Posterior cingulate gyrus (tissue), 11 donors: ENCODE measurements at regions not wholly inside any gene's neighbourhood (a gene's known extent, or its start where the extent isn't known, plus 50 kb on each side); places are given as distances from the start of the nearest gene placed in this dataset.
"Not testable (repeated sequence)": the region's sequence is repeated elsewhere in the genome, so short reads cannot be mapped to it uniquely, and the experiment has no call there.

Experiments
- DNase-seq, 10 donors: peaks; one replicate each; pipeline versions ENCODE4 v3.0.0 to v3.0.0-alpha.2; 2020 to 2021; ENCODE audit warnings: mixed read lengths in 3 of 10
- intact Hi-C: fragments of 100-400 bp; cut with DNase I; formaldehyde crosslinking; loops from one replicate; pipeline ENCODE4 v1.15.1; 2023

DNA sequence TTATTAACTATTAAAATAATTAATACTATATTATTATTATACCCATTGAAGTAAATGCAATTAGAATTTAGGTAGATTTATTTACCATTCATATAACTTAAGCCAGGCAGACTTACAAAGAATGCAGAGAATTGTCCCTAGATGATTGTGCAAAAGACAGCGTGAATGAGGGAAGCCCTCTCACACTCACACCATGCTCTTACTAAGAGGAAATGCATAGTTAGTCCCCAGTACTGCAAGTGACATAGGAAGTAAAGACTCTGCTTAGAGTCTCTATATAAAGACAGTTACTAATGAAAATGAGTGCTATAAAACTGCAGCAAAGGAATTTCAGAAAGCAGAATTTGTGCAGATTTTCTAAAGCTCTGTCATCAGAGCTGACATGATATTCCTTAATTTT lies 270.4 kb downstream of the ZBBX start:
- DNase-seq = no peak
- intact Hi-C loops = no loop called here

DNA sequence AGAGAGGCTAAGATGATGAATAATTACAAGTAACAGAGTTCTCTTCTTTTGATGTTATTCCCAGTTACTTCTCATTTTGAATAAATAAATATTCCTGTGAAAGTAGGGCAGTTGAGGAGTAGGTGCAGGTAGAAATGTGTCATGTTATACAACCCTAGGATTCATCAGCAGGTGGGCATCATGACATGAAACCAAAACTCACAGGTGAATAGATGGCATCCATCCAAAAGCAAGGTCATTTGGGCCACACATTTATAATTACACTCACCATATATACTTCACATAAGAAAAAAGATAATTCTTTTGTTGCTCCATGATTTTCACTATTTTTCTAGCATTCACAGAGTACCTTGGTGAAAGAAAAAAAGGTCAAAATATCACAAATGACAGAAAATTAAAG lies 273.6 kb downstream of the ZBBX start:
- no peak for DNase-seq
- intact Hi-C loops = no loop called here

GRCh38 chr3:167102071-167102470 lies 278.0 kb downstream of the ZBBX start:
- intact Hi-C loops = no loop called here
- DNase-seq = no peak

DNA sequence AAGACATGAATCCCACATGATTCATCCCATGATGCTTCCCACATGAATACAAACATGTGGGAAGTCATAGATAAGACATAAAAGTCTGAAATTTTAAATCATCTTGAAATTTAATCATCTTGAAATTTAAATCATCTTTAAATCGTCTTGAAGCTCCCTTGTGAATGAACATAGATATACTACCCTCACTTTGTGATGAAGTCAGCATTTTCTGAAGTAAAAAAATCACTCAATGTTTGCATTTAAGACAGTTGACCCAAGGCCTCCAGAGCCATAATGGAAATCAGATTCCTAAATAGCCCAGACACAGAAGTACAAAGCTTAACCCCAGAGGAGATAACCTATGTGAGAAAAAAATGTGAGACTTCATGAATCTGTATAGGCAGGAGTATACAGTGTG lies 279.4 kb downstream of the ZBBX start:
- intact Hi-C loops = no loop called here
- DNase-seq = no peak

GRCh38 chr3:167100200-167100599 lies 279.9 kb downstream of the ZBBX start:
- no peak for DNase-seq
- intact Hi-C loops = no loop called here

DNA sequence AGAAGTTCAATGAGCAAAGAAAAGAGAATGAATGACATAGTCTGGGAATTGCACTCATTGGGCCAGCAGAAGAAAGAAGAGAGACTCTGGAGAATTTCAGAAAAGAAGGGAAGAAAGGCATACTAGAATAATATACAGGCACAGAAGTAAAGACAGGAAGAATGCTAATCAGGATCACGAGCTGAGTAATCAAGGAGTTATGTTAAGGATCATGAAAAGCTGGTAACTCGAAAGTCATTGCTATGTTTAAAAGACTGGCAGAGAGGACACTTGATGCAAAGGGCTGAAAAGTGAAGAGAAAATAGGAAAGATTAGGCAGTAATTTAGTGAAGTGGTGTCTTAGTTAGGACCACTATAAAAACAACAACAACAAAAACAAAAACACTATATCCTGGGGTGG lies 284.1 kb downstream of the ZBBX start:
- intact Hi-C loops = no loop called here
- no peak for DNase-seq

GRCh38 chr3:167094632-167095031 lies 285.5 kb downstream of the ZBBX start:
- DNase-seq = no peak
- intact Hi-C loops = no loop called here

GRCh38 chr3:167091226-167091625 lies 288.9 kb downstream of the ZBBX start:
- no peak for DNase-seq
- intact Hi-C loops = no loop called here

DNA sequence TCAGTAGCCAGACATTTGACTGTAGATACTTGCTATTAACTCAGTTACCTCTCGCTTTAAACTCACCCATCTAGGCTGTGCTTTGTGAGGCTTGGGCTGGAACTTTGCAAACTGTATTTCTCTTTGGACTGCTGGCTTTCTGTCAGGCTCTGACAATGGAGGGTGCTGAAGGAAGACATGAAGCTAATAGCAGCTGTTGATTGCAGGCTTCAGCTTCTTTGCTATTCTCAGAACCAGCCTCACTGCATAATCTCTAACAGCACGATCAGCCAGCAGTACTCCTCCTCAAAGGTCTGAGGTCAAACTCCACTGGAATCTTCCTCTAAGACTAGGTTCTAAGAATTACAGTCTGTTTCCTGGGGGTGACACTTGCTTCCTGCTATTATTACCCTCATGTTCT lies 295.6 kb downstream of the ZBBX start:
- DNase-seq = no peak
- intact Hi-C loops = no loop called here

- intact Hi-C loops = no loop called here
- DNase-seq = no peak
Measured at GRCh38 chr3:167078070-167078622, 302.0 kb downstream of the ZBBX start.

DNA sequence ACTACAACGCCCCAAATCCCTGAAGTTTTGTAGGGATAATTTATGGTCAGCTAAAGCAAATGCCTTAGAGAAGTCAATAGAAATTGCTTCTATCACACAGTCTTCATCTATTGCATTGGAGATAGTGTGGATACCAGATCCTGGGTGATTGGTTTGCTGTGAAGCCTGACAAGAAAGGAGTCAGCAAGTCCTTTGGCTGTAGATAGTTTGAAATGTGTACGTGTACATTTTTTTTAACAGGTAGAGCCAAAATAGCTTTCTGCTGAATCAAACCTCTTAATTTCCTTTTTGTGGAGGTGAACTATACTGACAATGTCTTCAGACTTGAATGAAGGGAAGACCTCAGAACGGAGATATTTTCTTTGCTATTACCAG lies 312.3 kb downstream of the ZBBX start:
- intact Hi-C loops = no loop called here
- DNase-seq = no peak

DNA sequence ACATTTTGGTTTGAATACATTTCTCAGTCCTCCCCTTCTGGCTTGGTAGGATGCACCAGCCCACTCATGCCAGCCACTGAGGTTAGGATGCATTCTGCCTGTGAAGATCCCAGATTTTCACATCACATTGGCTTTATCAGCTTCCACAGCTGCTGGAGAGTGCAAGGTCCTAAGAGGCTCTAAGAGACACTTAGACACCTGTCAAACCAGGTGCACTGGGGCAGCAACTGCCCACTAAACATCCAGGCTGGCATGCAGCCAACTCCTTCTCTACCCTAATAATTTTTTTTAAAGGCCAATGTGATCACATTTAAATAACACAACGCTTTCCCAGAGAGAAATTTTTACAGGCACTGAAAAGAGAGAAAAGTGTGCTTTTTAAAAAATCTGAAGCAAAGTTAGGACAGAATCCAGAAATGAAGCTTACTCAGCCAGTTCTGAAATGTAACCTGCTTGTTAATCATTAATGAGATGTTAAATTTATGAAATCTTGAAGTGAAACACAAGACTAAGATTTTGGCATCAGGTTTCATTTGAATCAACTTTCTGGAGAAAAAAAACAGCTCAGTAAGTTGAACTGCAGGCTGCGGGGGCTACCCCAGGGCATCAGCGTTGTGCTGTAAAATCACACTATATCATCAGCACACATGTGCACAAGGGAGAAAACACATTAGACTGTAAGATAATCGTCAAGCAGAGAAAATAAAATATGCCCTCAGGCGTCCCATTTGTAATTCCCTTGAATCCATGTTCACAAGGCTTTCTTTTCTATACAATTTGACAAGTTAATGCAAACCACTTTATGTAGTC lies 312.9 kb downstream of the ZBBX start:
- intact Hi-C loops = no loop called here
- DNase-seq = no peak

- no peak for DNase-seq
- intact Hi-C loops = no loop called here
Measured at GRCh38 chr3:167057581-167057980, 322.5 kb downstream of the ZBBX start.

DNA sequence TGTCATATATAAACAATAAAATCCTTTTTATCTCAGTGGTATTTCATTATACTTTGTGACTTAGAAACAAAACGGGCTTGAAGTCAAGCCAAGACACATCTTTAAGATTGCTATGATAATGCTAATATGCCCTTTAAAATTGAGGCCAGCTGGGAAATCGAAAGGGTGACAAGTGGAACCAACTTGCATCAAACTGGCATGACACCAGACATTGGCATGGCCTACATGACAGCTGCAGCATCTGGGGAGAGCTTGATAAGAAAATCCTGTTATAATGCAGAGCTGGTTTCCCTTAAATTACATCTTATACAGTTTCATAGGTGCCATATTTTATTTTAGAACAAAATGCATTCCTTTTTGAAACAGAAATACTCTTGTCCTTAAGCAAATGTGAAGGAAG lies 325.2 kb downstream of the ZBBX start:
- intact Hi-C loops = no loop called here
- DNase-seq = no peak

DNA sequence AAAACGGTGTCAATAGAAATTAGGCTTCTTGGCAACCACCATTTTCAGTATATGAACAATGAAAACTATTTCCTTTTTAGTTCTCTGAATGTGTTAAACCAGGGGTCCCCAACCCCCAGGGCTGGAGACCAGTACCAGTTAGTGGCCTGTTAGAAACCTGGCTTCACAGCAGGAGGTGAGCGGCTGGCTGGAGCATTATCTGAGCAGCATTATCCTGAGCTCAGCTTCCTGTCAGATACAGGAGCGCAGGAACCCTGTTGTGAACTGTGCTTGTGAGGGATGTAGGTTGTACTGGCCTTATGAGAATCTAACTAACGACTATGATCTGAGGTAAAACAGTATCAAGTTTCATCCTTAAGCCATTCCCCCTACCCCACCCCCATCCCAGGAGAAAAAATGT lies 328.7 kb downstream of the ZBBX start:
- intact Hi-C loops = no loop called here
- no peak for DNase-seq

DNA sequence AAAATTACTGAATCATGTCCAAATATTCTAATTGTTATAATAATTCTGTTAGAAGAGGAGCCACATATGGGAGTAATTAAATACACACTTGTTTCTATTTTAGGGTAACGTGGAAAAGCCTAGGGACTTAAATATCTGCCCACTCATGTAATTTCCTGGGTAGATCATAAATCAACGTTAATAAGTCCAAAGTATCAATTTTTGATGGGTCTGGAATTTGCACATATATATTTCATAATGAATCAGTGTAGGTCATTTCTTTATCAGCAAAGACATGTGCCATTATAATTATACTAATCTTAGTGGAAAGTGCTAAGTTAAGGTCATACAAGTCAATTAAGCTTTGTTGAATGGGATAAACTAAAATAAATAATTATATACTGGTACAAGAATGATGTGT lies 346.2 kb downstream of the ZBBX start:
- DNase-seq = no peak
- intact Hi-C loops = loop anchor here (5.0 kb wide), 1 partner anchor 1827 kb away; no protein-coding TSS in a partner anchor

DNA sequence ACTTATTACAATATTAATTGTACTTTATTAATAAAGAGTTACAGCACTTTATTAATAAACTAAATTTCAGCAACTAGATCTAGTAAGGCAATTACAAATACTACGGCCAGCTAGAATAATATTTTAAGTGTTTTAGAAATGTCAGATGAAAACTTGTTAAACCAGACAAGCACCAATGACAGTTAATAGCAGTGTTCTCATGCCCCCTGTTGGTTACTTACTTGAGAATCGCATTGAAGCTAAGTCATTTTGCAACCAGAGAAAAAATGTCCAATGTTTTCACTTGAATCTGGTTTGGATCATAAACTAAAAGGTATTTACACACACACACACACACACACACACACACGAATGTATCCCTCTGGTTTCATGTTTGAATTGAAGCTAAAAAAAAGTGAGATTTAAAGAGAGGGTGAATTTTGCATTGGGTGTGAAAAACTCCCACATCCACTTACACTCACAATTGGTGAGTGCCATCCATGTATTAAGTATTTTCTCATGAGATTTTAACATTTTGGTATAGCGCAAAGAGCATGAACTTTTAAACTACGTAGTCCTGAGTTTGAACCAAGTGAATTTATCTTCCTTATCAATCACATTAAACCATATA lies 347.7 kb downstream of the ZBBX start:
- intact Hi-C loops = loop anchor here (5.0 kb wide), 1 partner anchor 1825 kb away; no protein-coding TSS in a partner anchor

GRCh38 chr3:167031364-167032049 lies 348.6 kb downstream of the ZBBX start:
- intact Hi-C loops = loop anchor here (5.0 kb wide), 1 partner anchor 1824 kb away; no protein-coding TSS in a partner anchor

More for the DNA sequence above, 347.7 kb downstream of the ZBBX start:
- DNase-seq = no peak

GRCh38 chr3:167030082-167030725 lies 349.9 kb downstream of the ZBBX start:
- DNase-seq = no peak
- intact Hi-C loops = loop anchor here (5.0 kb wide), 1 partner anchor 1823 kb away; no protein-coding TSS in a partner anchor

More at GRCh38 chr3:167031364-167032049, 348.6 kb downstream of the ZBBX start:
- DNase-seq = no peak

DNA sequence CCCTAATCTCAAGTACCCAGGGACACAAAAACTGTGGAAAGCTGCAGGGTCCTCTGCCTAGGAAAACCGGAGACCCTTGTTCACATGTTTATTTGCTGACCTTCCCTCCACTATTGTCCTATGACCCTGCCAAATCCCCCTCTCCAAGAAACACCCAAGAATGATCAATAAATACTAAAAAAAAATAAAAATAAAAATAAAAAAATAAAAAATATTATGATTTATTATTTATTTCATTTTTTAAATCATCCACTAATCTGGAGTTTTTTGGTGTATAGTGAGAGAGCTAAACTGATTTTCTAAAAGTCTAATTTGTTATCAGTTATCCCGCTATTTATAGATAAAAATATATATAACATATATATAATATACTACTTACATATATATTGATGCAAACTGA lies 360.6 kb downstream of the ZBBX start:
- DNase-seq, intact Hi-C loops: not testable (repeated sequence)
